HFF-Myc (cell line): ENCODE measurements at regions not wholly inside any gene's neighbourhood (a gene's known extent, or its start where the extent isn't known, plus 50 kb on each side); places are given as distances from the start of the nearest gene placed in this dataset.

Experiments used
- DNase-seq: peaks from one replicate; pipeline ENCODE4 v3.0.0-alpha.2; 2011; ENCODE audit warnings: low read depth; ENCODE audit errors: extremely low read depth
- H3K4me3 ChIP-seq: replicated peaks from 2 replicates; pipeline ENCODE4 v1.5.1; 2011; ENCODE audit warnings: low read depth, mild to moderate bottlenecking, control low read depth, low read length
- CTCF ChIP-seq: IDR thresholded peaks from 2 replicates; pipeline ENCODE4 v1.5.1; 2012; ENCODE audit warnings: mild to moderate bottlenecking, low read depth, low read length, control low read depth; ENCODE audit errors: missing control alignments

- no peak for TF ChIP-seq CTCF
- no peak for DNase-seq
- no peak overlapping the region for H3K4me3 ChIP-seq
Measured at GRCh38 chr3:72336114-72336651, 512.1 kb downstream of the SHQ1 start.

- DNase-seq: no peak
- no peak for TF ChIP-seq CTCF
- H3K4me3 ChIP-seq: no peak overlapping the region
Measured at GRCh38 chr3:72335458-72336095, 512.7 kb downstream of the SHQ1 start.

GRCh38 chr3:72334681-72335457 is 513.4 kb downstream of the SHQ1 start:
- no peak for DNase-seq
- H3K4me3 ChIP-seq: no peak overlapping the region
- no peak for TF ChIP-seq CTCF

- no peak for DNase-seq
- no peak for TF ChIP-seq CTCF
- H3K4me3 ChIP-seq: no peak overlapping the region
Measured at GRCh38 chr3:72332689-72333088, 515.6 kb downstream of the SHQ1 start.

- DNase-seq: no peak
- no peak for TF ChIP-seq CTCF
Measured at GRCh38 chr3:72332036-72332435, 516.2 kb downstream of the SHQ1 start.

GRCh38 chr3:72331076-72331475 is 517.2 kb downstream of the SHQ1 start:
- TF ChIP-seq CTCF: no peak
- DNase-seq: no peak
- no peak overlapping the region for H3K4me3 ChIP-seq

More at GRCh38 chr3:72332036-72332435, 516.2 kb downstream of the SHQ1 start:
- no peak overlapping the region for H3K4me3 ChIP-seq
